ENCODE measurements at regions not wholly inside any gene's neighbourhood (a gene's known extent, or its start where the extent isn't known, plus 50 kb on each side); places are given as distances from the start of the nearest gene placed in this dataset.

GRCh38 chr1:209390764-209391163 lies 192.8 kb upstream of the CAMK1G start:
- Histone ChIP-seq H3K9ac (ENCODE audit: low read length) (no peak overlapping the region), H3K9me2 (replicated peaks; ENCODE audit: insufficient read depth, low read length) (no peaks in the 10 kb centered on the region), H3K9me3 (ENCODE audit: insufficient read depth, low read length) (no peaks in the 10 kb centered on the region), H3K36me3 (ENCODE audit: low read length) (no peaks in the 10 kb centered on the region), H3K4me2 (ENCODE audit: low read depth, low read length, poor library complexity, severe bottlenecking) (no peak overlapping the region), H2AFZ (ENCODE audit: low read depth, low read length, severe bottlenecking) (no peak overlapping the region), H3F3A (ENCODE audit: insufficient read depth) (no peaks in the 10 kb centered on the region), H3K27ac (ENCODE audit: low read depth, low read length) (no peak overlapping the region), H3K27me3 (ENCODE audit: low read length) (no peaks in the 10 kb centered on the region), H3K79me2 (ENCODE audit: insufficient read depth, low read length) (no peaks in the 10 kb centered on the region), H4K20me1 (ENCODE audit: low read depth, low read length) (no peaks in the 10 kb centered on the region), H3K4me3 (ENCODE audit: insufficient read depth, low read length, poor library complexity, severe bottlenecking) (no peak overlapping the region)
- TF ChIP-seq CTCF (IDR thresholded peaks at IDR 0.05; ENCODE audit: insufficient read depth, low read length, poor library complexity, severe bottlenecking) (no peak), EZH2phosphoT487 (conservative IDR thresholded peaks at IDR 0.05; ENCODE audit: low read length) (no peak)

- Histone ChIP-seq H3K36me3 (ENCODE audit: low read length) (no peaks in the 10 kb centered on the region), H2AFZ (ENCODE audit: low read depth, low read length, severe bottlenecking) (no peak overlapping the region), H3K4me3 (ENCODE audit: insufficient read depth, low read length, poor library complexity, severe bottlenecking) (no peak overlapping the region), H3K9me2 (replicated peaks; ENCODE audit: insufficient read depth, low read length) (no peaks in the 10 kb centered on the region), H3K79me2 (ENCODE audit: insufficient read depth, low read length) (no peaks in the 10 kb centered on the region), H3K9ac (ENCODE audit: low read length) (no peak overlapping the region), H4K20me1 (ENCODE audit: low read depth, low read length) (no peaks in the 10 kb centered on the region), H3K27ac (ENCODE audit: low read depth, low read length) (no peak overlapping the region), H3K9me3 (ENCODE audit: insufficient read depth, low read length) (no peaks in the 10 kb centered on the region), H3F3A (ENCODE audit: insufficient read depth) (no peaks in the 10 kb centered on the region), H3K27me3 (ENCODE audit: low read length) (no peaks in the 10 kb centered on the region), H3K4me2 (ENCODE audit: low read depth, low read length, poor library complexity, severe bottlenecking) (no peak overlapping the region)
- TF ChIP-seq EZH2phosphoT487 (conservative IDR thresholded peaks at IDR 0.05; ENCODE audit: low read length), result no peak
- TF ChIP-seq CTCF (IDR thresholded peaks at IDR 0.05; ENCODE audit: insufficient read depth, low read length, poor library complexity, severe bottlenecking), result no peak
Measured at GRCh38 chr1:209391792-209392191, 191.7 kb upstream of the CAMK1G start.

GRCh38 chr1:209395169-209395568 lies 188.3 kb upstream of the CAMK1G start:
- Histone ChIP-seq H3K9me3 (ENCODE audit: insufficient read depth, low read length) (no peaks in the 10 kb centered on the region), H3F3A (ENCODE audit: insufficient read depth) (no peaks in the 10 kb centered on the region), H3K27ac (ENCODE audit: low read depth, low read length) (no peak overlapping the region), H3K4me3 (ENCODE audit: insufficient read depth, low read length, poor library complexity, severe bottlenecking) (no peak overlapping the region), H3K36me3 (ENCODE audit: low read length) (no peaks in the 10 kb centered on the region), H3K4me2 (ENCODE audit: low read depth, low read length, poor library complexity, severe bottlenecking) (no peak overlapping the region), H2AFZ (ENCODE audit: low read depth, low read length, severe bottlenecking) (no peak overlapping the region), H3K9me2 (replicated peaks; ENCODE audit: insufficient read depth, low read length) (no peaks in the 10 kb centered on the region), H3K79me2 (ENCODE audit: insufficient read depth, low read length) (no peaks in the 10 kb centered on the region), H3K27me3 (ENCODE audit: low read length) (no peaks in the 10 kb centered on the region), H4K20me1 (ENCODE audit: low read depth, low read length) (no peaks in the 10 kb centered on the region), H3K9ac (ENCODE audit: low read length) (no peak overlapping the region)
- TF ChIP-seq EZH2phosphoT487 (conservative IDR thresholded peaks at IDR 0.05; ENCODE audit: low read length) (no peak), CTCF (IDR thresholded peaks at IDR 0.05; ENCODE audit: insufficient read depth, low read length, poor library complexity, severe bottlenecking) (no peak)

All from SU-DHL-6 (cell line).